ENCODE measurements at regions not wholly inside any gene's neighbourhood (a gene's known extent, or its start where the extent isn't known, plus 50 kb on each side); places are given as distances from the start of the nearest gene placed in this dataset.

DNA sequence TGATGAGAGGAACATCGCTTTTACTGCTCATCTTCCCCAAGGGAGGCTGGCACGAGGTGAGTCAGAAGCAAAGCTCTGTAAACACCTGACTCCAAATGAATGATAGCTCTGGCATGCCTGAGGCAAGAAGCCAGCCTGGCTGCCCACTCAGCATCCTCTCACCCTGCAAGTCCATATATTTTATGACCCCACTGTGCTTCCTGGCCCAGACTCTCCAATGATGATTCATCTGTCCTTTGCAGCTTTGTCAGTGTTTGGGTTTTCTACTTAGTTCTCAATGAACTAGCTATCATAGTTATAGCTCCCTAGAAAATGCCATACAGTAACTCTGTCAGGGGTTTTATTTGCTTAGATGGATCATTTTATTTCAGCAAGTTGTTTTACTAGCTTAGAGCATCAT, 52.1 kb upstream of the FSTL4 start:
- TF ChIP-seq, protein P1, sequence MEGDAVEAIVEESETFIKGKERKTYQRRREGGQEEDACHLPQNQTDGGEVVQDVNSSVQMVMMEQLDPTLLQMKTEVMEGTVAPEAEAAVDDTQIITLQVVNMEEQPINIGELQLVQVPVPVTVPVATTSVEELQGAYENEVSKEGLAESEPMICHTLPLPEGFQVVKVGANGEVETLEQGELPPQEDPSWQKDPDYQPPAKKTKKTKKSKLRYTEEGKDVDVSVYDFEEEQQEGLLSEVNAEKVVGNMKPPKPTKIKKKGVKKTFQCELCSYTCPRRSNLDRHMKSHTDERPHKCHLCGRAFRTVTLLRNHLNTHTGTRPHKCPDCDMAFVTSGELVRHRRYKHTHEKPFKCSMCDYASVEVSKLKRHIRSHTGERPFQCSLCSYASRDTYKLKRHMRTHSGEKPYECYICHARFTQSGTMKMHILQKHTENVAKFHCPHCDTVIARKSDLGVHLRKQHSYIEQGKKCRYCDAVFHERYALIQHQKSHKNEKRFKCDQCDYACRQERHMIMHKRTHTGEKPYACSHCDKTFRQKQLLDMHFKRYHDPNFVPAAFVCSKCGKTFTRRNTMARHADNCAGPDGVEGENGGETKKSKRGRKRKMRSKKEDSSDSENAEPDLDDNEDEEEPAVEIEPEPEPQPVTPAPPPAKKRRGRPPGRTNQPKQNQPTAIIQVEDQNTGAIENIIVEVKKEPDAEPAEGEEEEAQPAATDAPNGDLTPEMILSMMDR (IDR thresholded peaks at IDR 0.05; ENCODE audit: low read depth, low read length) = no peak
- no peak for TF ChIP-seq EZH2phosphoT487 (IDR thresholded peaks at IDR 0.05; ENCODE audit: low read depth)

Measured in OCI-LY3 (cell line).